Colonic mucosa (tissue), 4 donors: ENCODE measurements at regions not wholly inside any gene's neighbourhood (a gene's known extent, or its start where the extent isn't known, plus 50 kb on each side); places are given as distances from the start of the nearest gene placed in this dataset.

Source experiments
- DNase-seq: peaks from one replicate; pipeline ENCODE4 v3.0.0-alpha.2; 2020
- H3K27ac ChIP-seq: fragments of 200-600 bp; one replicate; pipeline ENCODE4 v1.8.0; 2021
- H3K27me3 ChIP-seq: fragments of 200-600 bp; one replicate; pipeline ENCODE4 v1.8.0; 2021
- H3K36me3 ChIP-seq: fragments of 200-600 bp; one replicate; pipeline ENCODE4 v1.8.0; 2021
- H3K4me1 ChIP-seq: fragments of 200-600 bp; one replicate; pipeline ENCODE4 v1.8.0; 2021; ENCODE audit warnings: mild to moderate bottlenecking
- H3K4me3 ChIP-seq: fragments of 200-600 bp; one replicate; pipeline ENCODE4 v1.8.0; 2021
- H3K9ac ChIP-seq, 2 donors: one replicate each; pipeline ENCODE4 v1.7.0; 2013; ENCODE audit warnings: control low read depth in 2 of 2, low read depth in 2 of 2, low read length in 2 of 2
- H3K9me3 ChIP-seq: fragments of 200-600 bp; one replicate; pipeline ENCODE4 v1.8.0; 2021
- intact Hi-C: fragments of 100-400 bp; cut with DNase I; formaldehyde crosslinking; loops from one replicate; pipeline ENCODE4 v1.14.1; 2022
- TF ChIP-seq, protein P1 (sequence below): fragments of 200-600 bp; IDR thresholded peaks from one replicate; pipeline ENCODE4 v1.8.0; 2022; ENCODE audit warnings: antibody characterized with exemption, mild to moderate bottlenecking
- donor health status: healthy.
- donor health status: DM: no; HTN: no; CAD: no.
- donor health status: DM: no; HTN: no; CAD: no.

DNA sequence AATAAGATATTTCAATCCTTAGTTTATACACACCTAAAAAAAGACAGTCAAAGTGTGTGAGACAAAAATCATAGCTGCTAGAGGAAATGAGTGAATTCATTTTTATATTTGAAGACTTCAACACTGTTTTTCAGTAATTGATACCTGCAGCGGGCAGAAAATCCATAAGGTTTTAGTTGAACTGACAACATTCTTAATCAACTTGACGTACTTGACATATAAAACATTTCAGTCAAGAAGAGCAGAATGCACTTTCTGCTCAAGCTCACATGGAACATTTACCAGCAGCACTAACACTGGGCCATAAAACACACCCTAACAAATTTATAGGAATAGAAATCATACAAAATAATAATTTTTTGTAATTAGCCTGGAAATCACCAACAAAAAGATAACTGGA, 959.6 kb upstream of the SOX11 start:
- no peaks in the 10 kb centered on the region for H3K36me3 ChIP-seq
- DNase-seq = no peak
- H3K4me3 ChIP-seq = no peak overlapping the region
- H3K9me3 ChIP-seq = no peaks in the 10 kb centered on the region
- intact Hi-C loops = no loop called here
- no peaks in the 10 kb centered on the region for H3K4me1 ChIP-seq
- no peak overlapping the region for H3K27ac ChIP-seq
- TF ChIP-seq, protein P1, sequence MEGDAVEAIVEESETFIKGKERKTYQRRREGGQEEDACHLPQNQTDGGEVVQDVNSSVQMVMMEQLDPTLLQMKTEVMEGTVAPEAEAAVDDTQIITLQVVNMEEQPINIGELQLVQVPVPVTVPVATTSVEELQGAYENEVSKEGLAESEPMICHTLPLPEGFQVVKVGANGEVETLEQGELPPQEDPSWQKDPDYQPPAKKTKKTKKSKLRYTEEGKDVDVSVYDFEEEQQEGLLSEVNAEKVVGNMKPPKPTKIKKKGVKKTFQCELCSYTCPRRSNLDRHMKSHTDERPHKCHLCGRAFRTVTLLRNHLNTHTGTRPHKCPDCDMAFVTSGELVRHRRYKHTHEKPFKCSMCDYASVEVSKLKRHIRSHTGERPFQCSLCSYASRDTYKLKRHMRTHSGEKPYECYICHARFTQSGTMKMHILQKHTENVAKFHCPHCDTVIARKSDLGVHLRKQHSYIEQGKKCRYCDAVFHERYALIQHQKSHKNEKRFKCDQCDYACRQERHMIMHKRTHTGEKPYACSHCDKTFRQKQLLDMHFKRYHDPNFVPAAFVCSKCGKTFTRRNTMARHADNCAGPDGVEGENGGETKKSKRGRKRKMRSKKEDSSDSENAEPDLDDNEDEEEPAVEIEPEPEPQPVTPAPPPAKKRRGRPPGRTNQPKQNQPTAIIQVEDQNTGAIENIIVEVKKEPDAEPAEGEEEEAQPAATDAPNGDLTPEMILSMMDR = no peak
- H3K27me3 ChIP-seq = no peaks in the 10 kb centered on the region
- no peak overlapping the region for H3K9ac ChIP-seq

DNA sequence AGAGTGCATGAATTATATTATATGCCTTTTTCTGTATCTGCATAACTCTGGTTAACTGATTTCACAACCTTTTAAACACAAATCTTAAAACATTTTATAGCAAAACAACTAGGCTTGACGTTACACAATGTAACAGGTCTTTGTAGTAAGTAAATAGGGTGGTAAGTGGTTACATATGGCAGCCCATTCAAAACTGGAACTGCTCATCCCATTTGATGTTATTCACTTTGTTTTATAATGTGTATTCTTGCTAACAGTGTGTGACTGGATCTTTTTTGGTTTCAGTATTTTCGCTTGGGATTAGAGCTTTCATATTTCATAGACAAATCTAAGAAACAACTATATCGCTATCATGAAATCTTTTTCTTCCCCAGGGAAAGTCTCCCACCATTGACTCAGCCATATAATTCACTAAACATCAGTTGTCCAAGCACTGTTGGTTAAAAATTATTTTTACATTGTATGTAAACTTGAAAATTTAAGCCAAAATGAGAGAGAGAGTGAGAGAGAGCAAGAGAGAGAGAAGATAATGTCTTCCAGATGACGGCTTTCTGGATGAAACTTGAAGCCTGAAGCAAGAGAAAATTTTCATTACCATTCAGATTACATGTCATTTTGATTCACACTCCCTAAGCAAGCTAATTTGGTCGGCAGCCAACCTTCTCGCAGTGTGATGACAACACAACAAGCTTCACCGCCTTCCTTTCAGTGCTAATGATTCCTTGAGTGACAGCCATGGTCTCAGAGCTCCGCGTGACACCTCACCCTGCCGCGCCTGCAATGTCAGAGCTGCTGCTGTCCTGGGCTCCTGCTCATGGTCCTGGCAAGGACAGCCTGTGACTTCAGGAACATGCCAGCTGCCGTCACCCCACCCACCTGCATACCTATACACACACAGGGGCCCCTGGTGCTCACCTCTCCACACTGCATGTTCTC, 946.9 kb upstream of the SOX11 start:
- Histone ChIP-seq H3K4me3 (no peak overlapping the region), H3K4me1 (no peaks in the 10 kb centered on the region), H3K9me3 (no peaks in the 10 kb centered on the region), H3K27ac (no peak overlapping the region), H3K9ac (no peak overlapping the region), H3K27me3 (no peaks in the 10 kb centered on the region), H3K36me3 (no peaks in the 10 kb centered on the region)
- TF ChIP-seq, protein P1 = no peak
- no peak for DNase-seq
- intact Hi-C loops = no loop called here

DNA sequence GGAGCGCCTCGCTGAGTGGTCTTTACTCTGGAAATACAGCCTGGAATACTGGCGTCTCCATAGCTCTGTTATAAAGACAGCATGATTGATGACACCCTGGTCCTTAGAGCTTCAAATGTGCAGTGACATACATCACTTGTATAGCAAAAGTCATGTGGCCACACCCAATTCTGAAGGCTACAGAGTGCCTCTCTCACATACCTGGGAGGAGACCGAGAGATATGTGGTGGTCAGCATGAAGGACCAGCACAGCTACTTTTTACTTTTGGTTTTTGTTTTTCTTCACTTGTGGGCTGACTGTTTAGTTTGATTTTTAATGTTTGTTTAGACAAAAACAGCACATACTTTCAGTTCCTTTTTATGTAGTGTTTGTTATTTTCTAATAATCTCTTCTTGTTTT, 938.5 kb upstream of the SOX11 start:
- Histone ChIP-seq H3K27ac (no peak overlapping the region), H3K27me3 (no peaks in the 10 kb centered on the region), H3K9ac (no peak overlapping the region), H3K4me1 (no peaks in the 10 kb centered on the region), H3K4me3 (no peak overlapping the region), H3K36me3 (no peaks in the 10 kb centered on the region), H3K9me3 (no peaks in the 10 kb centered on the region)
- intact Hi-C loops = no loop called here
- TF ChIP-seq, protein P1 = no peak
- DNase-seq = no peak

DNA sequence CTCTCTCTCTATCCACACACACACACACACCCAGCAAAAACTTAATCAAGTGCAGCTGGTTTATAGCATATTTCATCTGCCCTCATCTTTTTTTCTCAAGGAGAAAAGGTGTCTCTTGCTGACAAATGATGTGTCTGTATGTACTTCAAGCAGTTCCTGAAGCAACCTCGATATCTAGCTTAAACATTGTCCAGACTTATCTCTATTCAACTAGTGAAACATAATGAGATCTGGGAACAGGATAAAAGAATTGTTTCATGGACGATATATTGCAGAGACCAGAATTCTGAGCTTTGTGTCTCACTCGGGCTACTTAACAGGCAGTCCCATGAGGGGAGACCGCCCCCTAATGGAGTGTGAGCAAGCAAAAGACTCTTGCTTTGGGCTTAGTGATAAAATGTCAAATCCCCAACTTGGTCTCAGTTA, 929.2 kb upstream of the SOX11 start:
- H3K27me3 ChIP-seq = no peaks in the 10 kb centered on the region
- H3K36me3 ChIP-seq = no peaks in the 10 kb centered on the region
- TF ChIP-seq, protein P1 = no peak
- no peak overlapping the region for H3K27ac ChIP-seq
- no peaks in the 10 kb centered on the region for H3K4me1 ChIP-seq
- no peak overlapping the region for H3K4me3 ChIP-seq
- no peaks in the 10 kb centered on the region for H3K9me3 ChIP-seq
- no peak overlapping the region for H3K9ac ChIP-seq
- no peak for DNase-seq
- intact Hi-C loops = no loop called here

DNA sequence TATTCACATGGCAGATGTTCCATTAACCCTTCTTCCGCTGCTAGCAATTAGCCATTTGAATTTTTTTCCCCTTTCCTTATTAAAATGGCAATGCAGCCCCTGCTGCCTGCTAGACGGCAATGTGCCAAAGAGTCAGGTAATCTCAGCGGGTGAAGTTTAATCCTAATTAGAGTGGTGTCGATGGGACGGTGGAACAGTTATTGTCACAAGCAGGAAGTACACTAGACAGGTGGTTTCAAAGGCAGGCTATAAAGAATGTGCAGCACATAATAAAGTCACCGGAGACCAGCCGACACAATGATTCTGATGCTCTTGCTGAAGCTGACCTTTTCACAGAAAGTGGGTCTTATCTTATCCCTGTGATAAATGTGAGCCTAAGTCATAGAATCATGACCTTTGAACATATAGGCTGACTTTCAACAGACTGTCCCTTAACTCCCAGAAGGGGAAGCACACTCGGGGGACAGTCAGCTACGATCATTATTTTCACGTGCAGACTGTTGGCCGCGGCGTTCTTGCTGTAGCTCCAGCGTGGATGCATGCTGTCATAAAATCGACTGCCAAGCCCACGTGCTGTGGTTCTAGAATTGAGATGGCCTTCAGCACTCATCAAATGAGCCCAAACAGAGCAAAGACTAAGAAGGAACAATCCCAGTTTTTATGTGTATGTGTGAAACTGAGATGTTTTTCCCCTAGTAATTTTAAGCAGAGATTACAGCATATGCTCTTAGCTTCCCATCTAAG, 926.2 kb upstream of the SOX11 start:
- TF ChIP-seq, protein P1 = no peak
- Histone ChIP-seq H3K4me3 (no peak overlapping the region), H3K4me1 (no peaks in the 10 kb centered on the region), H3K9ac (no peak overlapping the region), H3K36me3 (no peaks in the 10 kb centered on the region), H3K27ac (no peak overlapping the region), H3K9me3 (no peaks in the 10 kb centered on the region), H3K27me3 (no peaks in the 10 kb centered on the region)
- intact Hi-C loops = no loop called here
- no peak for DNase-seq
